K562 (cell line): ENCODE measurements at regions not wholly inside any gene's neighbourhood (a gene's known extent, or its start where the extent isn't known, plus 50 kb on each side); places are given as distances from the start of the nearest gene placed in this dataset.

Experiments
- ATF1 ChIP-seq, 2 experiments: fragments of 450-650 bp in 1 of 2; IDR thresholded peaks; 2 replicates each; pipeline ENCODE4 v1.6.1; 2016; ENCODE audit warnings: missing compliant biosample characterization in 1 of 2, missing genetic modification characterization in 1 of 2
- BRCA1 ChIP-seq, 2 experiments: fragments of 450-650 bp in 1 of 2; sonication (generic) in 1 of 2; formaldehyde crosslinking in 1 of 2; IDR thresholded peaks; 2 replicates each; pipeline versions ENCODE4 v1.5.0 to v1.6.1; 2017 to 2020; ENCODE audit warnings: mild to moderate bottlenecking in 1 of 2, missing genetic modification reagents in 1 of 2
- CTCF ChIP-seq, 3 experiments: IDR thresholded peaks in 2 of 3; conservative IDR thresholded peaks in 1 of 3; 2 replicates each; pipeline ENCODE4 v1.5.1; 2011 to 2012; ENCODE audit warnings: low read length in 3 of 3, mild to moderate bottlenecking in 3 of 3, control low read depth in 2 of 3, improper control_type of control experiment in 1 of 3, inconsistent platforms in 1 of 3, low read depth in 1 of 3, mixed read lengths in 1 of 3, moderate library complexity in 1 of 3; ENCODE audit not compliant: insufficient read depth in 2 of 3
- E4F1 ChIP-seq: fragments of 250-450 bp; sonication (Bioruptor Pico); IDR thresholded peaks from 2 replicates; pipeline ENCODE4 v1.5.0; 2021; ENCODE audit warnings: mild to moderate bottlenecking, borderline replicate concordance
- IFI16 ChIP-seq: fragments of 250-450 bp; sonication (Bioruptor Pico); IDR thresholded peaks from 2 replicates; pipeline ENCODE4 v2.1.2; 2022; ENCODE audit warnings: mild to moderate bottlenecking, inconsistent platforms
- MTA2 ChIP-seq: fragments of 450-650 bp; IDR thresholded peaks from 2 replicates; pipeline ENCODE4 v1.6.1; 2016; ENCODE audit warnings: low read depth
- RAD51 ChIP-seq: fragments of 450-650 bp; IDR thresholded peaks from 2 replicates; pipeline ENCODE4 v1.7.1; 2016; ENCODE audit warnings: low read depth, mild to moderate bottlenecking, borderline replicate concordance
- REST ChIP-seq, 2 experiments: fragments of 450-650 bp; formaldehyde crosslinking in 1 of 2; IDR thresholded peaks; 2 replicates each; pipeline versions ENCODE4 v1.4.0 to v1.6.1; 2014 to 2020; ENCODE audit warnings: mild to moderate bottlenecking in 2 of 2, borderline replicate concordance in 1 of 2, low read depth in 1 of 2
- XRCC5 ChIP-seq: fragments of 200-400 bp; formaldehyde crosslinking; IDR thresholded peaks from 2 replicates; pipeline ENCODE4 v1.6.1; 2017; ENCODE audit warnings: low read depth, mild to moderate bottlenecking, low read length
- ZNF347 ChIP-seq: fragments of 450-650 bp; formaldehyde crosslinking; IDR thresholded peaks from 2 replicates; pipeline ENCODE4 v1.4.0; 2020; ENCODE audit warnings: low read depth, mild to moderate bottlenecking, moderate library complexity
- ZNF395 ChIP-seq: fragments of 200-800 bp; sonication (Bioruptor generic); IDR thresholded peaks from 2 replicates; pipeline ENCODE4 v1.6.1; 2017; ENCODE audit warnings: missing genetic modification characterization, missing compliant biosample characterization
- ZNF41 ChIP-seq: fragments of 250-450 bp; sonication (Bioruptor Pico); conservative IDR thresholded peaks from 2 replicates; pipeline ENCODE4 v1.4.0; 2020; ENCODE audit warnings: mild to moderate bottlenecking
- ZNF592 ChIP-seq: fragments of 450-650 bp; IDR thresholded peaks from 2 replicates; pipeline ENCODE4 v1.6.1; 2017; ENCODE audit warnings: antibody characterized with exemption, mild to moderate bottlenecking

GRCh38 chr3:154025007-154025406, 96.2 kb upstream of the ARHGEF26 start:
- TF ChIP-seq CTCF (IDR thresholded peaks at IDR 0.05 in 2 of 3, conservative IDR thresholded peaks at IDR 0.05 in 1 of 3; ENCODE audit: insufficient read depth in 2 of 3, low read depth in 1 of 3, low read length in 3 of 3) (no peak), RAD51 (no peak), BRCA1 (IDR thresholded peaks at IDR 0.05) (no peak), BRCA1 (CRISPR knock-in tag; IDR thresholded peaks at IDR 0.05) (no peak), XRCC5 (no peak), E4F1 (no peak), ZNF592 (no peak), REST (IDR thresholded peaks at IDR 0.05; ENCODE audit: borderline replicate concordance) (no peak), REST (CRISPR knock-in tag; IDR thresholded peaks at IDR 0.05; ENCODE audit: low read depth) (no peak), ZNF41 (CRISPR knock-in tag) (no peak), ZNF395 (CRISPR knock-in tag) (no peak), MTA2 (no peak), ATF1 (CRISPR knock-in tag; IDR thresholded peaks at IDR 0.05) (no peak), ATF1 (tag; IDR thresholded peaks at IDR 0.05) (no peak), ZNF347 (CRISPR knock-in tag) (no peak), IFI16 (CRISPR knock-in tag) (no peak)
